DMS79 (cell line): ENCODE measurements at regions not wholly inside any gene's neighbourhood (a gene's known extent, or its start where the extent isn't known, plus 50 kb on each side); places are given as distances from the start of the nearest gene placed in this dataset.
A peak's percentile ranks its signal among the peaks of the same experiment; 100 is the strongest.
"Not testable (repeated sequence)": the region's sequence is repeated elsewhere in the genome, so short reads cannot be mapped to it uniquely, and the experiment has no call there.

Source experiments
- DNase-seq: peaks from one replicate; lab custom pipeline; 2025; lab: John Stamatoyannopoulos, UW

DNA sequence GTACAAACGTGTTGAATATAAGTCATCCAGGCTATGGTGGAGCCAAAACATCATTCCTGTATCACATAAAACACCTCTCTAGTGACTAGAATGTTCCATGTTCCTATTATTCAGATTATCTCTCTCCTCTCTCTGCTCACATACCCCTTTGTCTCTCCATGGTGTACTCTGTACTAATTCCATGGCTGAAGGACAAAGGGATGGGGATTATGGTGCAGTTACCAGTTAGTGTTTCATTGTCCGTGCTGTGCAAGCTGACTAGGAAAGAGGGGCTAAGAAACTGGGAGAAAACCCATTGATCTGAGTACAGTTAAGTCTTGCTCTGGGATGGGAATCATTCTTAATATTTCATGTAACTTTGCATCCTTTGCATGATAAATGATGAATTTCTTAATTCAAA is 397.4 kb upstream of the NOX3 start:
- no peak for DNase-seq

- DNase-seq = no peak
Observed at GRCh38 chr6:155850408-155850841, 394.8 kb upstream of the NOX3 start.

DNA sequence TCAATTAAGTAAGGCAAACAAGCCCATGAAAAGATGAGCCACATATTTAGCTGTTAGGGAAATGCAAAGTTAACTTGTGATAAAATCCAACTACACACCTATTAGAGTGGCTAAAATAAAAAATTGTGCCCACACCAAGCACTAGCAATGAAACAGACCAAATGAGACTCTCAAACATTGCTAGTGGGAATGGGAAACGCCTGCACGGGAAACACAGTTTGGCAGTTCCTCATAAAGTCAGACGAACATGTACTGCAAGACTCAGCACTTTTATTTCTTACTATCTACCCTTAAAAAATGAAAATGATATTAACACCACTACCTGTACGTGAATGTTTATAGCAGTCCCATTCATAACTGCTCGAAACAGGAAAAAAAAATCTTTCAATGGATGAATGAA is 392.1 kb upstream of the NOX3 start:
- DNase-seq = no peak

DNA sequence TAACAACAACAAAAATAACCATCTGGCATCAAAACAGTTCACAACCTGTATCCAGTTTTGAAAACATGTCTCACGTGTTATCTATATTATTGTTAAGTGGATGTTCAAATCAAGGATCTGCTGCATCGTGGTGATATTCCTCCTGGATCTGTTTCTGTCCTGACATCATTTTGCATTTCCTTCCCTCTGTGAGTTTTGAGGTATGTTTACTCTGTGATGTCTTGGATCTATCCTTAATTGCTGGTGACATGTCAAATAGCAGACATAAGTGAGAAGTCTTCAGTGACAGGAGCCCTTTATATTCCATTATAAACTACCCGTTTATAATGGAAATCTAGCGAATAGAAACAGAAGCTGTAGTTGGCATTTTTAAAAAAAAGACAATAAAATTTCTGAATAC is 381.8 kb upstream of the NOX3 start:
- DNase-seq = no peak

GRCh38 chr6:155832596-155832995 is 377.0 kb upstream of the NOX3 start:
- peak; percentile 3 for DNase-seq

DNA sequence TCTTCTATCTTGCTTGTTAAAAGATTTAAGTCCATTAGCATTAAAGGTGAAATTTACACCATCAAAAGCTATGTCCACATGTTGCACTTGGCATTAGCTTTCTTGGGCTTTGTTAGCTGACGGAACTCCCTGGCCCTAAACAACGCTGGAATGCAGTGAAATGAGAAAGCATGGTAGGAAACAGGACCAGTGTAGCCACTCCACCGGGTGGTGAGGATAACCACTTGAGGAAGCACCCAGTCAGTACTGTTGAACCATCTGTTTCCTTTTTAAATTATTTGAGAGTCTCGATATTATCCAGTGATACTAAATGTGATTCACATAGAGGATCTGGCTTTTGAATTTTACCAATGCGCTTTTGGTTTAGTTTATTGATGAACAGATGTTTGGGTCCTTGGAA is 374.9 kb upstream of the NOX3 start:
- DNase-seq = no peak

DNA sequence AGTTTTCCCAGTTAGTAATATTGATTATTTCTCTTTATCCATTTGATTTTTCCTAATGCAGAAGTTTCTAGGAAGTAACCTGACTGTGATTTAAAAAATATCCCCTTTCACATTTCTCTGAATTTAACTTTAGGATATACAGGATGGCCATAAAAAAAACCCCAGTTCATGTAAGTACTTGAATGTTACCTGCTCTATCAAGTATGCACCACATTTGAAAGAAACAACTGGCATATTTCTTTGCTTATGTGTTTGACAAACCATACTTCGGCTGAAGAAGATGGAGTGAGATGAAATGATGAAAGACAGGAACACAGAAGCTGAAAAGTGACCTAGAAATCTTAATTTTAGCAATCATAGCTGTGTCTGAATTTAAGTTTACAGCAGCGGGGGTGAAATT is 374.0 kb upstream of the NOX3 start:
- no peak for DNase-seq

DNA sequence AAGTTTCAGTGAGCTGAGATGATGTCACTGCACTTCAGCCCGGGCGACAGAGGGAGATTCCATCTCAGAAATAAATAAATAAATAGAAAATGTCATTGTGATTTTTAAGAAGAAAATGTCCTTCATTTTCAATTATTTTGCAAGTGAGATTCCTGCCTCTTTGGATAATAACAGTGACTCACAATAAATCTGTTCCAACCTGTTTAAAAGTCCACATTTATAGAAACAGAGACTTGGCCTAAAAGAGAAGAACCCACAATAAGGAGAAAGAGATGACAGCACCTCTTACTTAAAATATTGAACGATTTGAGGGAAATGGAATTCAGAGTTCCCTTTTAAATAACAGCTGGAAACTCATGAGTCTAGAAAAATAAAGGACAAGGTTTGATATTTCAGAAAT is 373.4 kb upstream of the NOX3 start:
- DNase-seq = no peak

DNA sequence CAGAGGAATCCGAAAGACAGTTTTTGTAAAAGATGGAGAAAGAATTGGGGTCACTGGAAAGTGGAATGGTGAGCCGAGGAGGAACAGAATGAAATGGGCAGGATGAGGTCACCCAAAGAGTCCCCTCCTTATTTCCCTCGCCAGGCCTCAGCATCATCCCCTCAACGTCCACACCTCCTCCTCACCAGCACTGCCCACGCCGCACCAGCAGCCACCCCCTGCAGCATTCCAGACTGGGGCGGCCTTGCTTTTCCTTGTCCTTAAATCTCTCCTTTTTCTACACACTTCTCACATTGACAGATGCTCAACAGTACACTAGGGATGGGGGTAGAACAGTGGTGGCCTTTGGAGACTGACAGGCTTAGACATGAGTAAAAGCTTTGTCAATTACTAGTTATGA is 363.1 kb upstream of the NOX3 start:
- no peak for DNase-seq

GRCh38 chr6:155813548-155813947 is 357.9 kb upstream of the NOX3 start:
- DNase-seq = no peak

GRCh38 chr6:155807243-155807642 is 351.6 kb upstream of the NOX3 start:
- DNase-seq = no peak

DNA sequence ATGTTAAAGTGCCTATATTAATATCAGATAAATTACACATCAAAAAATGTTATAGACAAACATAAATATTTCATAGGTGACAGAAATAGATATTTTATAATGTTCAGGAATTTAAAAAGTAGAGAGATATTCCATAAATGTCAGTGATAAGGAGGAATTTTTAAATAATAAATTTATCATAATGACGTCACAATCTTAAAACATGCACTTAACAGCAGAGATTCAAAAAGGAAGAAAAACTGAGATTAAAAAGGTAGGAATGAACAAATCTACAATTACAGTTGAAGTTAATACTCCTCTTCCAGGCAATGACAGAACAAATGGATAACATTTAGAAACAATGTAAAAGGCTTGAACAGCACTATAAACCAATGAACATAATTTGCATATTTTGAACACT is 345.4 kb upstream of the NOX3 start:
- DNase-seq = no peak

GRCh38 chr6:155798876-155799275 is 343.2 kb upstream of the NOX3 start:
- DNase-seq = not testable (repeated sequence)

- no peak for DNase-seq
Observed at GRCh38 chr6:155795173-155795796, 339.6 kb upstream of the NOX3 start.

GRCh38 chr6:155791891-155792290 is 336.3 kb upstream of the NOX3 start:
- no peak for DNase-seq

GRCh38 chr6:155791186-155791585 is 335.5 kb upstream of the NOX3 start:
- DNase-seq = no peak

DNA sequence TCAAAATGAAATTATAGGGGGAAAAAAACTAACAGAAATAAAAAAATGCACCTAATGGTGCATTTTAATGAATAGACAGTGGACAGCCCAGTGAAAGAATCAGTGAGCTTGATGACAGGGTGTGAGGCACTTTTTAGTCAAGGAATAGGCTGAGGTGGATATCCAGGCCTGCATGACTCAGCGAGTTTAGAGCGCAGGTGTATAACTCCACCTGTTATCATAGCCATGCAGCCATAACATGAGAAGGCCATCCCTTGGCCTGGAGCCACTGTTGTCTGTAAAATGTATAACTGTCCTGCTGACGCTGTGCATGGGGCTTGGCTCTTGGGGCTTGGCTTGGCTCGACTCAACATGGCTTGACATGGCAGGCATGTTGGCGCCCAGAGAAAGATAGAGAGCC is 331.5 kb upstream of the NOX3 start:
- DNase-seq = no peak

- no peak for DNase-seq
Observed at GRCh38 chr6:155786528-155786927, 330.9 kb upstream of the NOX3 start.

- no peak for DNase-seq
Observed at GRCh38 chr6:155782739-155783459, 327.3 kb upstream of the NOX3 start.

DNA sequence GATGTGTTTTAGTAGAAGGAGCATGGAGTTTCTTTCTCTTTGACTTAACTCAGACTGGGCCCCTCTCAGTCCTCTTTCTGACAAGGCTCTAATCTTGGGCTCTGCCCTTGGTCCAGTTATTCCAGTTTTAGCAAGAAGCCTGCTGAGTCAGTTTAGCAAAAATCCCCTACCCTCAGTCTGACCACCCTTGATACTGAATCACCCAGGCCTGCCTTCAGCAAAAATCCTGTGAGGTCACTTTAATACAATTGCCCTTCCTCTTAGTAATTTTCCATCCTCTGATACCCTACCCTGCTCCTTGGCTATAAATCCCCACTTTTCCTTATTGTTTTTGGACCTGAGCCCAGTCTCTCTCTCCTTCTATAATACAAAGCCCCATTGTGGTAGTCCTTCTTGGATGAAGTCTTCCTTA is 326.7 kb upstream of the NOX3 start:
- DNase-seq = peak; percentile 14

GRCh38 chr6:155779456-155779855 is 323.8 kb upstream of the NOX3 start:
- DNase-seq = no peak

- DNase-seq = no peak
Observed at GRCh38 chr6:155778336-155778735, 322.7 kb upstream of the NOX3 start.

DNA sequence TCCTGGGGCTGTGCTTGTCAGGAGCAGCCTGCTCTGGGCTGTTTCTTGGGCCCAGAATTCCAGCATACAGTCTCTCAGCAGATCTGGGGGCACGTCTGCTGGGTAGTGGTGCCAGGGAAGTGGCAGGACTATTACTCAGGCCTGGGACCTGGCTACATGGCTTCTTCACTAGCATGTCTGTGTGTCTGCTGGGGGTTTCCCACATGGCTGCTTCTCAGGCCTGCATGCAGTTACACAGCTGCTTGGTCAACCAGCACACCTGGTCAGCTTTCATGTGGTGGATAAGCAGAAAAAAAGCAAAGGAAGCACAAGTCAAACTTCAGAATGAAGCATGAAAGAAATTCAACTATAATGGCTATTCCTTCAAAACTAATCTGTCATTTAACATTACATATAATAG is 316.2 kb upstream of the NOX3 start:
- DNase-seq = no peak

GRCh38 chr6:155770856-155771255 is 315.2 kb upstream of the NOX3 start:
- no peak for DNase-seq
